ENCODE measurements at regions not wholly inside any gene's neighbourhood (a gene's known extent, or its start where the extent isn't known, plus 50 kb on each side); places are given as distances from the start of the nearest gene placed in this dataset.
"Not testable (repeated sequence)": the region's sequence is repeated elsewhere in the genome, so short reads cannot be mapped to it uniquely, and the experiment has no call there.

GRCh38 chr5:153258469-153258868 lies 232.0 kb upstream of the GRIA1 start:
- Mint-ChIP-seq H3K27me3 (ENCODE audit: unreplicated experiment) (no peaks in the 10 kb centered on the region), H3K4me1 (ENCODE audit: low read depth, unreplicated experiment) (no peaks in the 10 kb centered on the region), H3K4me3 (ENCODE audit: low read depth, unreplicated experiment) (no peak overlapping the region), H3K9me3 (ENCODE audit: low read depth, unreplicated experiment) (peaks cover 19% of the 10 kb centered on the region), H3K36me3 (ENCODE audit: insufficient read depth, unreplicated experiment) (no peaks in the 10 kb centered on the region), H3K27ac (ENCODE audit: unreplicated experiment) (no peak overlapping the region)
- DNase-seq = no peak
- CTCF ChIA-PET = no interaction called here
- intact Hi-C loops (cut with micrococcal nuclease; ENCODE audit: unreplicated experiment) = no loop called here
- TF ChIP-seq CTCF (IDR thresholded peaks at IDR 0.05; ENCODE audit: unreplicated experiment) = no peak
- BruUV-seq (replicated peaks) = no TSS peak

GRCh38 chr5:153267506-153267905 lies 223.0 kb upstream of the GRIA1 start:
- CTCF ChIA-PET = no interaction called here
- no peak for DNase-seq
- H3K4me3 Mint-ChIP-seq (ENCODE audit: low read depth, unreplicated experiment) = no peak overlapping the region
- peaks cover 11% of the 10 kb centered on the region for H3K9me3 Mint-ChIP-seq (ENCODE audit: low read depth, unreplicated experiment)
- no TSS peak for BruUV-seq (replicated peaks)
- no peaks in the 10 kb centered on the region for H3K27me3 Mint-ChIP-seq (ENCODE audit: unreplicated experiment)
- H3K36me3 Mint-ChIP-seq (ENCODE audit: insufficient read depth, unreplicated experiment) = no peaks in the 10 kb centered on the region
- no peaks in the 10 kb centered on the region for H3K4me1 Mint-ChIP-seq (ENCODE audit: low read depth, unreplicated experiment)
- TF ChIP-seq CTCF (IDR thresholded peaks at IDR 0.05; ENCODE audit: unreplicated experiment) = no peak
- intact Hi-C loops (cut with micrococcal nuclease; ENCODE audit: unreplicated experiment) = no loop called here
- H3K27ac Mint-ChIP-seq (ENCODE audit: unreplicated experiment) = no peak overlapping the region

- Mint-ChIP-seq H3K9me3 (ENCODE audit: low read depth, unreplicated experiment) (peaks cover 19% of the 10 kb centered on the region), H3K4me1 (ENCODE audit: low read depth, unreplicated experiment) (no peaks in the 10 kb centered on the region), H3K27ac (ENCODE audit: unreplicated experiment) (no peak overlapping the region), H3K27me3 (ENCODE audit: unreplicated experiment) (no peaks in the 10 kb centered on the region), H3K4me3 (ENCODE audit: low read depth, unreplicated experiment) (no peak overlapping the region), H3K36me3 (ENCODE audit: insufficient read depth, unreplicated experiment) (no peaks in the 10 kb centered on the region)
- TF ChIP-seq CTCF (IDR thresholded peaks at IDR 0.05; ENCODE audit: unreplicated experiment) = no peak
- intact Hi-C loops (cut with micrococcal nuclease; ENCODE audit: unreplicated experiment) = no loop called here
- BruUV-seq (replicated peaks) = no TSS peak
- DNase-seq = no peak
- CTCF ChIA-PET = no interaction called here
These were observed 214.8 kb upstream of the GRIA1 start for GRCh38 chr5:153275695-153276094.

GRCh38 chr5:153276151-153276550 lies 214.3 kb upstream of the GRIA1 start:
- Mint-ChIP-seq H3K27me3 (ENCODE audit: unreplicated experiment) (no peaks in the 10 kb centered on the region), H3K4me1 (ENCODE audit: low read depth, unreplicated experiment) (no peaks in the 10 kb centered on the region), H3K9me3 (ENCODE audit: low read depth, unreplicated experiment) (peaks cover 18% of the 10 kb centered on the region), H3K36me3 (ENCODE audit: insufficient read depth, unreplicated experiment) (no peaks in the 10 kb centered on the region), H3K27ac (ENCODE audit: unreplicated experiment) (no peak overlapping the region), H3K4me3 (ENCODE audit: low read depth, unreplicated experiment) (no peak overlapping the region)
- CTCF ChIA-PET = no interaction called here
- DNase-seq = no peak
- no peak for TF ChIP-seq CTCF (IDR thresholded peaks at IDR 0.05; ENCODE audit: unreplicated experiment)
- intact Hi-C loops (cut with micrococcal nuclease; ENCODE audit: unreplicated experiment) = no loop called here
- BruUV-seq (replicated peaks) = no TSS peak

GRCh38 chr5:153296251-153296844 lies 194.1 kb upstream of the GRIA1 start:
- CTCF ChIA-PET; H3K27me3 Mint-ChIP-seq (ENCODE audit: unreplicated experiment); H3K9me3 Mint-ChIP-seq (ENCODE audit: low read depth, unreplicated experiment); H3K36me3 Mint-ChIP-seq (ENCODE audit: insufficient read depth, unreplicated experiment); intact Hi-C loops (cut with micrococcal nuclease; ENCODE audit: unreplicated experiment); BruUV-seq (replicated peaks); H3K4me1 Mint-ChIP-seq (ENCODE audit: low read depth, unreplicated experiment); DNase-seq; H3K27ac Mint-ChIP-seq (ENCODE audit: unreplicated experiment); H3K4me3 Mint-ChIP-seq (ENCODE audit: low read depth, unreplicated experiment): not testable (repeated sequence)

Data from Calu3 (cell line).